RPMI8226 (cell line): ENCODE measurements at regions not wholly inside any gene's neighbourhood (a gene's known extent, or its start where the extent isn't known, plus 50 kb on each side); places are given as distances from the start of the nearest gene placed in this dataset.
"Not testable (repeated sequence)": the region's sequence is repeated elsewhere in the genome, so short reads cannot be mapped to it uniquely, and the experiment has no call there.

ENCODE experiments used
- DNase-seq: peaks from one replicate; pipeline ENCODE4 v3.0.0-alpha.2; 2015

GRCh38 chr10:77740396-77740795 lies 102.8 kb upstream of the KCNMA1 start:
- DNase-seq, result not testable (repeated sequence)

GRCh38 chr10:77738496-77739158 lies 101.0 kb upstream of the KCNMA1 start:
- no peak for DNase-seq

- DNase-seq, result no peak
These were observed 100.0 kb upstream of the KCNMA1 start for GRCh38 chr10:77737608-77738007.

- not testable (repeated sequence) for DNase-seq
These were observed 97.5 kb upstream of the KCNMA1 start for GRCh38 chr10:77735136-77735535.

GRCh38 chr10:77732213-77733003 lies 94.8 kb upstream of the KCNMA1 start:
- DNase-seq, result no peak

- no peak for DNase-seq
These were observed 89.9 kb upstream of the KCNMA1 start for GRCh38 chr10:77727481-77727880.

- DNase-seq, result no peak
These were observed 89.1 kb upstream of the KCNMA1 start for GRCh38 chr10:77726732-77727131.

GRCh38 chr10:77726301-77726700 lies 88.7 kb upstream of the KCNMA1 start:
- DNase-seq, result no peak

- DNase-seq, result no peak
These were observed 87.2 kb upstream of the KCNMA1 start for GRCh38 chr10:77724820-77725219.

- DNase-seq, result no peak
These were observed 85.8 kb upstream of the KCNMA1 start for GRCh38 chr10:77723376-77723775.

- DNase-seq, result not testable (repeated sequence)
These were observed 85.3 kb upstream of the KCNMA1 start for GRCh38 chr10:77722956-77723355.

GRCh38 chr10:77721815-77722214 lies 84.2 kb upstream of the KCNMA1 start:
- no peak for DNase-seq

- no peak for DNase-seq
These were observed 81.3 kb upstream of the KCNMA1 start for GRCh38 chr10:77718957-77719356.

- not testable (repeated sequence) for DNase-seq
These were observed 80.7 kb upstream of the KCNMA1 start for GRCh38 chr10:77718312-77718711.

GRCh38 chr10:77717336-77717735 lies 79.7 kb upstream of the KCNMA1 start:
- no peak for DNase-seq

- no peak for DNase-seq
These were observed 79.1 kb upstream of the KCNMA1 start for GRCh38 chr10:77716458-77717317.

- DNase-seq, result no peak
These were observed 77.9 kb upstream of the KCNMA1 start for GRCh38 chr10:77715536-77715935.

GRCh38 chr10:77715088-77715487 lies 77.5 kb upstream of the KCNMA1 start:
- peak; percentile 16 for DNase-seq

GRCh38 chr10:77713521-77714280 lies 76.1 kb upstream of the KCNMA1 start:
- no peak for DNase-seq

- DNase-seq, result no peak
These were observed 74.6 kb upstream of the KCNMA1 start for GRCh38 chr10:77712207-77712606.

- no peak for DNase-seq
These were observed 74.1 kb upstream of the KCNMA1 start for GRCh38 chr10:77711683-77712049.

GRCh38 chr10:77710759-77711682 lies 73.4 kb upstream of the KCNMA1 start:
- DNase-seq, result peak; percentile 54
